ENCODE measurements at regions not wholly inside any gene's neighbourhood (a gene's known extent, or its start where the extent isn't known, plus 50 kb on each side); places are given as distances from the start of the nearest gene placed in this dataset.
"Not testable (repeated sequence)": the region's sequence is repeated elsewhere in the genome, so short reads cannot be mapped to it uniquely, and the experiment has no call there.

DNA sequence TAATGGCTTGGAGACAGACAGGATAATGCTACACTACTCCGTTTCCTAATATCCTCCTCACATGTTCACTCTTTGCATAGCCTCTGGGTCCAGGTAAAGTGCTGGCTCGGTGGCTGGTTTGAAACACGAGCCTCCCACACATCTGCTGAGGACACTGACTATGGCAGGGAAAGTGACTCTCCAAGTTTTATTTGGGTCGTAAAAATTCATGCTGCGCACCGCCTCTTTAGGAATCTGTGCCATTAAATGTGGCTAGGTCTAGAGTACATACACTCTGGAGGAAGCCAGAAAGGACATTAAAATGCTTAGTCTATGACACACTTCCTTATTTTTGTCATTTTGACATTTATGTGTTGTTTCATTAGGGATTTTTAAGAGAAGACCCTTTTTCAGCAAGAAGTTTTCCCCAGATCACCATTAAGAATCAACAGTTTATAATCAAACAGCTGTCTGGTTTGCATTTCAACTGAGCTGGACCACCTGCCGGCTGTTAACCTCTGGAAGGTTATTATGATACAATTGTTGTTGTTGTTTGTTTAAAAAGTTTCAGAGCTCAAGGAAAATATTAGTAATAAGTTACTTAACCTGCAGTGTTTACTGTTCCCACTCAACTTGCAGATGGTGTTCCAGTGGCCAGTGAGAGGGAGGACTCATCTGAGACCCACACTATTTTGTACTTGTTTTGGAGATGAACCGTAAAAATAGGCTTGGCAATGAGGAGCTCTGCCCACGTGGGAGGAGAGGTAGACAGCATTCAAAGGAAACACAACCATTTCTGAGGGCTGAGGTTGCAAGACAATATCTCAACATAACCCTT lies 443.3 kb upstream of the MEIS1 start:
- no peak for DNase-seq (ENCODE audit: low read depth)
- H3K4me3 ChIP-seq (ENCODE audit: low read depth, low read length), result no peak overlapping the region
- TF ChIP-seq, protein P1, sequence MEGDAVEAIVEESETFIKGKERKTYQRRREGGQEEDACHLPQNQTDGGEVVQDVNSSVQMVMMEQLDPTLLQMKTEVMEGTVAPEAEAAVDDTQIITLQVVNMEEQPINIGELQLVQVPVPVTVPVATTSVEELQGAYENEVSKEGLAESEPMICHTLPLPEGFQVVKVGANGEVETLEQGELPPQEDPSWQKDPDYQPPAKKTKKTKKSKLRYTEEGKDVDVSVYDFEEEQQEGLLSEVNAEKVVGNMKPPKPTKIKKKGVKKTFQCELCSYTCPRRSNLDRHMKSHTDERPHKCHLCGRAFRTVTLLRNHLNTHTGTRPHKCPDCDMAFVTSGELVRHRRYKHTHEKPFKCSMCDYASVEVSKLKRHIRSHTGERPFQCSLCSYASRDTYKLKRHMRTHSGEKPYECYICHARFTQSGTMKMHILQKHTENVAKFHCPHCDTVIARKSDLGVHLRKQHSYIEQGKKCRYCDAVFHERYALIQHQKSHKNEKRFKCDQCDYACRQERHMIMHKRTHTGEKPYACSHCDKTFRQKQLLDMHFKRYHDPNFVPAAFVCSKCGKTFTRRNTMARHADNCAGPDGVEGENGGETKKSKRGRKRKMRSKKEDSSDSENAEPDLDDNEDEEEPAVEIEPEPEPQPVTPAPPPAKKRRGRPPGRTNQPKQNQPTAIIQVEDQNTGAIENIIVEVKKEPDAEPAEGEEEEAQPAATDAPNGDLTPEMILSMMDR (conservative IDR thresholded peaks at IDR 0.05; ENCODE audit: low read depth, low read length), result no peak

DNA sequence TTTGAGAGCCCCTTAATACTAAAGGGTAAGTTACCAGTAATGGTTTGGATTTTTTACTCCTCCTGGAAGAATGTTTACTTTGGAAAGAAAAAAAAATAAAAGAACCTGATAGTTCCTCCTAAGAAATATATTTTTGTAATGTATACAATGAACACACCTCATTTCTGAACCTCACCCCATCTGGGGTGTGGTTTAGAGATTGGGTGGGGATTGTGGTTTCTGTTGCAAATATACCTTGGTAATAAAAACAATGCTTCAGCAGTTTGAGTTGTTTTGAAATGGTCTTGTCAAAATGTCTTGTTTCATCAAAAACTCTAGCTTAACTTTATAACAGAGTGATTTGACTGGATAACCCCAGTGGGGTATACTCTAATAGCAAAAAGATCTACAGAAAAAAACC lies 448.9 kb upstream of the MEIS1 start:
- TF ChIP-seq, protein P1 (conservative IDR thresholded peaks at IDR 0.05; ENCODE audit: low read depth, low read length), result no peak
- DNase-seq (ENCODE audit: low read depth), result no peak
- no peak overlapping the region for H3K4me3 ChIP-seq (ENCODE audit: low read depth, low read length)

DNA sequence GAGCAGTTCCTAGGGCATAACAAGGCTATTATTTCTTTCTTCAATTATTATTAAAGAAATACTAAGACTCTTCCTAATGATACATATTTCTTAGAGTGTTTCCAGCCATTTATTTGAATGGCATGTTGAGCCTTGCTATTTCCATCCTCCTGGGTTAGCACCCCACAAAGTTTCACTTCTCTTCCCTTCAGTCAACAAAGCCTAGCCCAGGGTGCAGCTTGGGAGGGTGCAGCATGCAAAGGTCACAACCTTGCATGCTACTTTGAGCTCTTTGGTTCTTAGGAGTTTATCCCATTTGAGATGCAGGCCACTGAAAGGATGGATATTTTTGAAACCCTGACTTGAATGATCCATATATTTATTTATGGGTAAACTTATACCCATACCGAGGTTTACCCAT lies 454.4 kb upstream of the MEIS1 start:
- no peak for DNase-seq (ENCODE audit: low read depth)
- no peak overlapping the region for H3K4me3 ChIP-seq (ENCODE audit: low read depth, low read length)
- TF ChIP-seq, protein P1 (conservative IDR thresholded peaks at IDR 0.05; ENCODE audit: low read depth, low read length), result no peak

DNA sequence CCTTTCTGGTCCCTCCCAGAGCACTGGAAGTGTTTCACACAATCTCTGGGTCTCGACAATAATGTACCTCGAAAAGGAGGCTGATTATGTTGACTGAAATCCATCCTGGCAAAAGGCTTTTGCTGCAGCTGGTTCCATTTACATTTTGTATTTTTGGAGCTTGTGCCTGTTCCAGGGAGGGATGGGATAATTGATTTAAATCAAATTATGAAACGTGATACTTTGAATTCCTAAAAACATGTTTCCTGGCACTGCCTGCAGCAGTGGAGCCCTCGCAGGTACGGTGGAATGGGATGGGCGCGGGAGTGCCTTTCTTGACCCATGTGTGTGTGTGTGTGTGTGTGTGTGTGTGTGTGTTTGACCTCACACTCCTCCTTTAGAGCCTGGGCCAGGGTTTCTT lies 455.5 kb upstream of the MEIS1 start:
- TF ChIP-seq, protein P1 (conservative IDR thresholded peaks at IDR 0.05; ENCODE audit: low read depth, low read length), result no peak
- no peak for DNase-seq (ENCODE audit: low read depth)
- H3K4me3 ChIP-seq (ENCODE audit: low read depth, low read length), result no peak overlapping the region

DNA sequence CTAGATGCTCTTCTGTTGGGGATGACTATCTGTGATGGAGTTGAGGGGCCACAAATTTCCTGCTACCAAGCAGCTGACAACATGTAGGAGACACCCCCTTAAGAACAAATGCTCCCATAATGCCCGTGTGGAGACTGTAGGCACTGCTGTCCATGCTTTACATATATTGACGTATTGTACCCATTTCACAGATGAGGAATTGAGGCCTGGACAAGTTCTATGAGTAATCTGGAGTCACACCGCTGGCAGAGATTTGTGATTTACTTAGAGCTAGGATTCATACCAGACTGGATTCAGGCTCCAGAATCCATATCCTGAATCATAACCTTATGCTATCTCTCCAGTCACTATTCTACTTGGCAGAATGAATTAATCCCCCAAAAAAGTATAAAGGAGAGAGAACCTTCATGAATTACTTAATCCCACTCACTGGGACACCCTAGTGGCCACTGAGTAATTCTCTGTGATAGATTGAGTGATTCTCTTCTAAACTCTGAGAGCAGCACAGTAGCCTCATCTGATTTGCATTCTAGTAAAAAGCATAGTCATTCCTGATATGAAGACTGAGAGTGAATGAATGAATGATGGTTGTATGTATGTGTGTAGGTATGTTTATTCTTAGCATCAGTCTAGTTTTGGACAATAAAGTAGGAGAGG lies 460.7 kb upstream of the MEIS1 start:
- H3K4me3 ChIP-seq (ENCODE audit: low read depth, low read length), result no peak overlapping the region
- no peak for DNase-seq (ENCODE audit: low read depth)
- TF ChIP-seq, protein P1 (conservative IDR thresholded peaks at IDR 0.05; ENCODE audit: low read depth, low read length), result no peak

DNA sequence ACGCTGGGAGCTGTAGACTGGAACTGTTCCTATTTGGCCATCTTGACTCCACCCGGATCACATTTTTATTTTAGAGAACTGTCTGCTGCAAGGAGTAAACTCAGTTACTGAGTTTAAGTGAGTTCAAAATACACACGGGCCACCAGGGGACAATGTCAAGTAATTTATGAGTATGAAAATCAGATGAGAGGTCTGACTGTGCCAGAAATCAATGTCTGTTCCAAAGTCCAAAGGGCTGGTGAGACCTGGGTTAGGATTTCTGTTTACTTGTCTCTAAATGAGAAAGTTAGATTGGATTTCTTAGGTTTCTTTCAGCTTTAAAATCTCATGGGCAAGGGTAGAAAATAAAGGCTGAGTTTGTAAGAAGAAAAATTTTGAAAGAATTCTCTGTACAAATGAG lies 465.8 kb upstream of the MEIS1 start:
- TF ChIP-seq, protein P1 (conservative IDR thresholded peaks at IDR 0.05; ENCODE audit: low read depth, low read length), result no peak
- no peak for DNase-seq (ENCODE audit: low read depth)
- H3K4me3 ChIP-seq (ENCODE audit: low read depth, low read length), result no peak overlapping the region

DNA sequence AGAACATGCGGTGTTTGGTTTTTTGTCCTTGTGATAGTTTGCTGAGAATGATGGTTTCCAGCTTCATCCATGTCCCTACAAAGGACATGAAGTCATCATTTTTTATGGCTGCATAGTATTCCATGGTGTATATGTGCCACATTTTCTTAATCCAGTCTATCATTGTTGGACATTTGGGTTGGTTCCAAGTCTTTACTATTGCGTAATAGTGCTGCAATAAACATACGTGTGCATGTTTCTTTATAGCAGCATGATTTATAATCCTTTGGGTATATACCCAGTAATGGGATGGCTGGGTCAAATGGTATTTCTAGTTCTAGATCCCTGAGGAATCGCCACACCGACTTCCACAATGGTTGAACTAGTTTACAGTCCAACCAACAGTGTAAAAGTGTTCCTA lies 471.6 kb upstream of the MEIS1 start:
- DNase-seq (ENCODE audit: low read depth); H3K4me3 ChIP-seq (ENCODE audit: low read depth, low read length): not testable (repeated sequence)

Data from choroid plexus epithelial cell (primary cell).